Activated CD4-positive, alpha-beta memory T cell treated with anti-CD3 and anti-CD28 coated beads for 36 hours (primary cell): ENCODE measurements at regions not wholly inside any gene's neighbourhood (a gene's known extent, or its start where the extent isn't known, plus 50 kb on each side); places are given as distances from the start of the nearest gene placed in this dataset.

Source experiments
- CTCF ChIA-PET: fragments of 350-600 bp; sonication (Branson Sonifier 250); formaldehyde crosslinking; loops from one replicate; lab custom pipeline; 2021; ENCODE audit warnings: antibody characterized with exemption, inconsistent platforms; lab: Charles Lee
- POLR2A ChIA-PET: fragments of 350-600 bp; sonication (Branson Sonifier 250); formaldehyde crosslinking; loops from one replicate; lab custom pipeline; 2021; ENCODE audit warnings: antibody characterized with exemption; lab: Charles Lee
- DNase-seq: peaks from one replicate; pipeline ENCODE4 v3.0.0-alpha.2; 2020
- H3K27ac Mint-ChIP-seq: one replicate; pipeline ENCODE4 v1.8.0; 2021; ENCODE audit warnings: mixed read lengths
- H3K27me3 Mint-ChIP-seq: one replicate; pipeline ENCODE4 v1.8.0; 2021; ENCODE audit warnings: mixed read lengths
- H3K36me3 Mint-ChIP-seq: one replicate; pipeline ENCODE4 v1.8.0; 2021; ENCODE audit warnings: mixed read lengths
- H3K4me1 Mint-ChIP-seq: one replicate; pipeline ENCODE4 v1.8.0; 2021; ENCODE audit warnings: low read depth, mixed read lengths
- H3K4me3 Mint-ChIP-seq: one replicate; pipeline ENCODE4 v1.8.0; 2021; ENCODE audit warnings: mild to moderate bottlenecking, mixed read lengths
- H3K9me3 Mint-ChIP-seq: one replicate; pipeline ENCODE4 v1.8.0; 2021; ENCODE audit warnings: mixed read lengths
- intact Hi-C: fragments of 100-400 bp; cut with micrococcal nuclease; formaldehyde crosslinking; loops from one replicate; pipeline ENCODE4 v1.15.1; 2023

- no peak overlapping the region for H3K4me3 Mint-ChIP-seq
- H3K9me3 Mint-ChIP-seq = no peaks in the 10 kb centered on the region
- CTCF ChIA-PET = no interaction called here
- intact Hi-C loops = no loop called here
- peaks cover 5% of the 10 kb centered on the region for H3K27me3 Mint-ChIP-seq
- H3K4me1 Mint-ChIP-seq = no peaks in the 10 kb centered on the region
- H3K36me3 Mint-ChIP-seq = no peaks in the 10 kb centered on the region
- POLR2A ChIA-PET = no interaction called here
- H3K27ac Mint-ChIP-seq = no peak overlapping the region
- DNase-seq = no peak
Observed at GRCh38 chr20:57953638-57954037, 243.8 kb upstream of the PMEPA1 start.

- DNase-seq = no peak
- H3K36me3 Mint-ChIP-seq = no peaks in the 10 kb centered on the region
- intact Hi-C loops = no loop called here
- no peak overlapping the region for H3K27ac Mint-ChIP-seq
- ChIA-PET CTCF (no interaction called here), POLR2A (no interaction called here)
- no peak overlapping the region for H3K4me3 Mint-ChIP-seq
- H3K9me3 Mint-ChIP-seq = no peaks in the 10 kb centered on the region
- peaks cover 5% of the 10 kb centered on the region for H3K27me3 Mint-ChIP-seq
- H3K4me1 Mint-ChIP-seq = no peaks in the 10 kb centered on the region
Observed at GRCh38 chr20:57952136-57952535, 242.3 kb upstream of the PMEPA1 start.

GRCh38 chr20:57951549-57951948 is 241.7 kb upstream of the PMEPA1 start:
- no peak for DNase-seq
- Mint-ChIP-seq H3K9me3 (no peaks in the 10 kb centered on the region), H3K36me3 (no peaks in the 10 kb centered on the region), H3K4me3 (no peak overlapping the region), H3K4me1 (no peaks in the 10 kb centered on the region), H3K27ac (no peak overlapping the region), H3K27me3 (peaks cover 5% of the 10 kb centered on the region)
- ChIA-PET POLR2A (no interaction called here), CTCF (no interaction called here)
- intact Hi-C loops = no loop called here

GRCh38 chr20:57950764-57951485 is 241.1 kb upstream of the PMEPA1 start:
- Mint-ChIP-seq H3K4me1 (no peaks in the 10 kb centered on the region), H3K27me3 (peaks cover 5% of the 10 kb centered on the region), H3K4me3 (no peak overlapping the region), H3K9me3 (no peaks in the 10 kb centered on the region), H3K27ac (no peak overlapping the region), H3K36me3 (no peaks in the 10 kb centered on the region)
- POLR2A ChIA-PET = no interaction called here
- CTCF ChIA-PET = no interaction called here
- intact Hi-C loops = no loop called here
- no peak for DNase-seq

DNA sequence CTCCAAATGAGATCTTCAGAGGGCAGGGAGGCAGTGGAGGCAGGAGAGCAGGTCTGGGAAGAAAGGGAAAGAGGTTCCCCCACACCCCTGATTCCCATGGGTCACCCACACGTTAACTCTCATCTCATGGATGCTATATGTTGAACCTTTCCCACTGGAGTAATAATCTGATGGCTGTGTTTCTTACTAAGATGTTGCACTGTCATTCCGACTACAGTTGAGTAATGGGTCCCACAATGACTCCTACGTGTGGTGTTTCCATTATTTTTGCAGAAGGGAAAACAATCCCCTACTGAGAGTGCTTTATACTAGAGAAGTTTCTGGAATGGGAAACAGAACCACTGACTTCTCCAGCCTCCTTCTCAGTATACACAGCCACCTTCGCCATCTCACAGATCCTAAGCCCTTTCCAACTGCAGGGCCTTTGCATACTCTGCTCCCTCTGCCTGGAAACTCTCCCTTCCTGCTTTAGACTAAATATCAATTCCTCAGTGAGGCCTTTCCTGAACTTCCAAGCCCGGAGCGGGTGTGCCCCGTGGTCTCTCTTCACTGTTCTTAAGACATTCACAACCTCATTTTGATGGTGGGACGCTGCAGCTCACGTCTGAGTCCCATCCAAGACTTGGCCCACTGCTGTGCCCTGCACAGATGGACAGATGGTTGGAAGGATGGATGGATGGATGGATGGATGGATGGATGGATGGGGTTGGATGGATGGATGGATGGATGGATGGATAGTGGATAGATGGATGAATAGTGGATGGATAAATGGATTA is 238.6 kb upstream of the PMEPA1 start:
- peaks cover 3% of the 10 kb centered on the region for H3K27me3 Mint-ChIP-seq
- H3K9me3 Mint-ChIP-seq = no peaks in the 10 kb centered on the region
- H3K36me3 Mint-ChIP-seq = no peaks in the 10 kb centered on the region
- no peaks in the 10 kb centered on the region for H3K4me1 Mint-ChIP-seq
- ChIA-PET POLR2A (no interaction called here), CTCF (no interaction called here)
- no peak for DNase-seq
- H3K4me3 Mint-ChIP-seq = no peak overlapping the region
- intact Hi-C loops = no loop called here
- no peak overlapping the region for H3K27ac Mint-ChIP-seq

DNA sequence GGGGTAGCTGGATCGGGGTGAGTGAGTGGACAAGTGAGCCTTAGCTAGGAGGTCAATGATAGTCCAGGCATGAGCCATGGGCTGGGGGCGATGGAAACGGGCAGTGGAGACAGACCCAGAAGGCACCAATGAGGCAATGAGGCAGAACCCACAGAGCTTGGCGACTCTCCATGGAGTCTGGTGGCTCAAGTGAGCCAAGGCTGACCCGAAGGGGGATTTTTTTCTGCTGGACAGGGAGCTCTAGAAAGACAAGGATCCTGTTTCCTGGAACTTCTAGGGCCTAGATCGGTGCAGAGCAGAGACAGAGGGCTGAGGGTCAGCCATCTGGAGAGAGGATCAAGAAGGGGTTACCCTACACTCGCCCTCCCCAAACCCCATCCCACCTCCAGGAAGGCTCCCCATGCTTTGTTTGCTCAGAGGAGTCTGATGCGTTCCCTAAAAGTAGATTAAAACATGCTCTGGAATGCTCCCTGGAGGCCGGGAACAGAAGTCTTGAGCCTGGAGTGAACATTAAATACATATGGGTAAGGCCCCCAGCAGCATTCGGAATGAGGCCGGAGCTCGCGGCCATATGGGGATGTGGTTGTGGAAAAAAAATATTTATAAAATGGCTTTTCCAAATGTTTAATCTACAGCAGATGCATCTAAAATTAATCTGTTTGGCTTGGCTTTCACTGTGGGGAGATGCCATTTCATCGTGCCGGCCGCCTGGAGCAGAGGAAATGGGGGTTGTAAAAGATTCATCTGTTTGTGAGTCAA is 237.8 kb upstream of the PMEPA1 start:
- no peaks in the 10 kb centered on the region for H3K4me1 Mint-ChIP-seq
- peaks cover 3% of the 10 kb centered on the region for H3K27me3 Mint-ChIP-seq
- intact Hi-C loops = no loop called here
- H3K9me3 Mint-ChIP-seq = no peaks in the 10 kb centered on the region
- H3K36me3 Mint-ChIP-seq = no peaks in the 10 kb centered on the region
- ChIA-PET POLR2A (no interaction called here), CTCF (no interaction called here)
- no peak overlapping the region for H3K27ac Mint-ChIP-seq
- no peak for DNase-seq
- no peak overlapping the region for H3K4me3 Mint-ChIP-seq

DNA sequence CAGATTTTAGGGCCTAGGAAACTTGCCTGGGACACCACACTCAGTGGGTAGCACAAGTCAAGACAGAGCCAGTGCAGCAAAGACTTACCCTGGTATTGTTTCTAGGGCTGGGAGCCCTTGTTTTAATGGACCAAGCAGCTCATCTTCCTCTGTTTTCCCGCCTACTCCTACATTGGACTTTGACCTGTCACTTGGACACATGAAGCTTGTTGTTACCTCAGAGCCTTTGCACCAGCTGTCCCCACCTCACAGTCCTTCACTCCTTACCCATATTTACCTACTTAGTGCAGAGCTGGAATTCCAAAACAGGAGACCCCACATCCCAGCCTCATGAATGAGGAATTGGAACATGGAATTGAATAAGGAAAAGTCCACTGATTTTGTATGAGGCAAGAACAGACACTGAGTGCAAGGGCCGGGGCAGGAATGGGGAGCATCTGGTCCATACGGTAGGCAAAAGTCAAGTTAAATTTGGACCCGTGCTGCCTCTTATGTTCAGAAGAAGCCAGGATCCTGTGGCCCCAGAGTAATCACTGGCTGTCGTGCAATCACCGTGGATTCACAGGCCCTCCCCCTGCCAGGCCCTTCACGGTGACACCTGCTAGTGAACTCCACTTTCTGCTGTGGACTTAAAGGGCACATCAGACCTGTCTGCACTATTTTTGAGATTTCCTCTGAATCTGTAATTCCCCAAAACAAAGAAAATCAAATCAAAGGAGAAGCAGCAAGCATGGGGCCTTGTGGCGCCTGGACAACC is 236.9 kb upstream of the PMEPA1 start:
- Mint-ChIP-seq H3K4me3 (no peak overlapping the region), H3K4me1 (no peaks in the 10 kb centered on the region), H3K36me3 (no peaks in the 10 kb centered on the region), H3K9me3 (no peaks in the 10 kb centered on the region), H3K27ac (no peak overlapping the region), H3K27me3 (no peaks in the 10 kb centered on the region)
- intact Hi-C loops = no loop called here
- no peak for DNase-seq
- ChIA-PET POLR2A (no interaction called here), CTCF (no interaction called here)

DNA sequence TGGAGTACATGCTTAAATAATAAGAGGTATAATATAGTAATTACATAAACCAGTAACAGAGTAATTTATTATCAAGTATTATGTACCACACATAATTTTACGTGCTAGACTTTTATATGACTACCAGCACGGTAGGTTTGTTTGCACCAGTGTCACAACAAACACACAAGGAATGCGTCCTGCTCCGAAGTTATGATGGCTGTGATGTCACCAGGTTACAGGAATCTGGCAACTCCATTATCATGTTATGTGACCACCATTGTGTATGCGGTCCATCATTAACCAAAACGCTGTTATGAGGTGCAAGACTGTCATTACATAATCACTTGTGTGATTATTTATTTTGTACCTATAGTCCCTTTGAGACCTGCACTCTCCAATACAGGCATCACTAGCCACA is 235.2 kb upstream of the PMEPA1 start:
- CTCF ChIA-PET = no interaction called here

DNA sequence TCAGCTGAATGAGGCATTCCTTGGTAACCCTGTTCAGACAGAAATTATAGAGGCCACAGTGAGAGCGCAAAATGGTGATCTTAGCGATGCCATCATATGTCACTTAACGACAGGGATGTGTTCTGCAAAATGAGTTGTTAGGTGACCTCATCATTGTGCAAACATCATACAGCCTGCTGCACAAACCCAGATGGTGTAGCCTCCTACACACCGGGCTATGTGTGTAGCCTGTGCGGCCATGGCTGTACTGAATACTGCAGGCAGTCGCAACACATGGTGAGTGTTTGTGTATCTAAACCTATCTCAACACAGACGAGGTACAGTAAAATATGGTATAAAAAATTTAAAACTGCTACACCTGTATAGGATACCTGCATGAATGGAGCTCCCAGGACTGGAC is 234.1 kb upstream of the PMEPA1 start:
- POLR2A ChIA-PET = no interaction called here
- no peaks in the 10 kb centered on the region for H3K4me1 Mint-ChIP-seq
- CTCF ChIA-PET = no interaction called here
- H3K27ac Mint-ChIP-seq = no peak overlapping the region
- no peak overlapping the region for H3K4me3 Mint-ChIP-seq
- H3K27me3 Mint-ChIP-seq = no peaks in the 10 kb centered on the region
- no peak for DNase-seq
- no peaks in the 10 kb centered on the region for H3K9me3 Mint-ChIP-seq
- intact Hi-C loops = no loop called here
- H3K36me3 Mint-ChIP-seq = no peaks in the 10 kb centered on the region

More for the DNA sequence above, 235.2 kb upstream of the PMEPA1 start:
- Mint-ChIP-seq H3K27me3 (no peaks in the 10 kb centered on the region), H3K27ac (no peak overlapping the region), H3K36me3 (no peaks in the 10 kb centered on the region), H3K4me1 (no peaks in the 10 kb centered on the region), H3K4me3 (no peak overlapping the region), H3K9me3 (no peaks in the 10 kb centered on the region)
- intact Hi-C loops = no loop called here
- DNase-seq = no peak
- POLR2A ChIA-PET = no interaction called here

DNA sequence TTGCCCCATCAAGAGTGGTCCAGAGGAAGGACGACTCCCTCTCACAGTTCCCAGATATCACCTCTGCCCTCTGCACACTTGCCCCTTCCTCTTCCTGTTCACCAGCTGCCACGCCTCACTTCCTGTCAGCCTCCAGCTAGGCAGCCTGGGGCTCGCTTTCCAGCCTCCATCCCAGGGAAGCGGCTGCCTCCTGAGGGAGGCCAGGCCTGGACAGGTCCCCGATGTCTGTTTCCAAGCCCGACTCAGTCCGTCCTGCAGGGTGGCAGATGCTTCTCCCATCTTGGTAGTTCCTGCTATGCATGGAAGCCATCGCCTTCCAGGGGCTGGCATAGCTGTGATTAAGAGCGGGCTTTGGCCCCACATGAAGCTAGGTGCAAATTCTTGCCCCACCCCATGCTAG is 233.5 kb upstream of the PMEPA1 start:
- Mint-ChIP-seq H3K36me3 (no peaks in the 10 kb centered on the region), H3K27me3 (no peaks in the 10 kb centered on the region), H3K4me3 (no peak overlapping the region), H3K27ac (no peak overlapping the region), H3K9me3 (no peaks in the 10 kb centered on the region), H3K4me1 (peaks cover 2% of the 10 kb centered on the region)
- no peak for DNase-seq
- intact Hi-C loops = no loop called here
- POLR2A ChIA-PET = no interaction called here
- CTCF ChIA-PET = no interaction called here

DNA sequence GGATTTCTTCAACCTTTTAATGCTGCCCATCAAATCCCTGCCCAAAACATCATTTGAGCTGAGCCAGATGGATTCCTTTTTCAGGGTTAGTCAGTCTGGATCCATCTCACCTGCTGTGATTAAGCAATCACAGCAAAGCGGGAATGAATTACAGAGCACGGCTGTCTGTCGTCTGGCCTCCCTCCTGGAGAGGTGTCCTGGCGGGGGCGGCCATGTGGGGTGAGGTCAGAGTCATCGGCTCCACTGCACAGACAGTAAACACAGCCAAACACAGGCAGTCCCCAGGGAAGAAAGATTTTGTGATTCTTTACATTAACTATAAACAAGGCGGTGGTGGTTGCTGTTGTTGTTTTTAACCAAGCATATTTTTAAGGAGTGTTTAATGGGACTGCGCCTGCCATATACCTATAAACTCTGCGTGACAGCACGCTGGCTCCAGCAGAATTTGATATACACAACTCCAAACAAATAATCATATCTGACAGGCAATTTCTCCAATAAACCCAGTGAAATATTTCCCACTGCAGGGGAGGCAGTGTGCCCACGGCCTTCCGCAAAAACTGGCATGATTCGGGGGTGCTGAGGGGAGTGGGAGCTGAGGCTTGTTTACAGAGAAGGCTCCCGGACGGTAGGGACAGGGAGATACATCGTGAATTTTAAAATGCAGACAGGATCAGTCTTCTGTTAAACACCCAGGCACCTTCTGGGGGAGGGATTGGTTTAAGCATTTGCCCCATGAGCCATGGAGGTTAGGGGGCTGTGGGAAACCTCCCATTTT is 232.0 kb upstream of the PMEPA1 start:
- no peaks in the 10 kb centered on the region for H3K27me3 Mint-ChIP-seq
- DNase-seq = no peak
- POLR2A ChIA-PET = no interaction called here
- CTCF ChIA-PET = no interaction called here
- no peaks in the 10 kb centered on the region for H3K9me3 Mint-ChIP-seq
- no peak overlapping the region for H3K4me3 Mint-ChIP-seq
- H3K4me1 Mint-ChIP-seq = peaks cover 2% of the 10 kb centered on the region
- no peaks in the 10 kb centered on the region for H3K36me3 Mint-ChIP-seq
- intact Hi-C loops = no loop called here
- H3K27ac Mint-ChIP-seq = no peak overlapping the region
